Glomerular visceral epithelial cell (primary cell): ENCODE measurements at regions not wholly inside any gene's neighbourhood (a gene's known extent, or its start where the extent isn't known, plus 50 kb on each side); places are given as distances from the start of the nearest gene placed in this dataset.

Experiments
- DNase-seq: peaks from one replicate; pipeline ENCODE4 v3.0.0-alpha.2; 2016; ENCODE audit errors: extremely low spot score

DNA sequence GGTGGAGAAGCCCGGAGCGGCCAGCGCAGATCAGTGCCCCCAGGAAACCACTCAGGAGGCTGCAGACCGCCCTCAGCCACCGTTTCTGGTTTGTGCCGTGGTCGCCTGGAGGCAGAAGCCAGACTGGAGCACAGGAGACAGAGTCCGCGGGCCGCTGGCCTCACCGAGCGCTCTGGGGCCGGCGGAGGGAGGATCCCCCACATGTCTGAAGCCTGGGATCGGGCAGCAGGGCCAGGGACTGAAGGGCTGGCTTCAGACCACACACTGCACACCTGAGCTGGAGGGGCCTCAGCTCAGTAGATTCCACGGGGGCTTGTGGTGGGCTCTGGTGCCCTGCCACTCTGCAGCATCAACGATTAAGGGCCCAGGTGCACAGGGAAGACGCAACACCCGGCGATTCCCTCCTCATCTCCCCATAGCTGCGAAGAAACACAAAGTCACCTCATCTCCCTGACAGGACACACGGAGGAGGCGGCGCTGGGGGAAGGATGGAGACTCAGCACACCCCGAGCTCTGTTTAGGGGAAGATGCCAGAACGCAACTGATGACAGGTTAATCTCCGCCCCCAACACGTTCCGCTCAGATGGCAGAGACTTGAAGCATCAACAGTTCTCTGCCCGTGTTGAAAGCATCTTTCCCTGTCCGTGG, 408.1 kb downstream of the GALR1 start:
- DNase-seq, result no peak

DNA sequence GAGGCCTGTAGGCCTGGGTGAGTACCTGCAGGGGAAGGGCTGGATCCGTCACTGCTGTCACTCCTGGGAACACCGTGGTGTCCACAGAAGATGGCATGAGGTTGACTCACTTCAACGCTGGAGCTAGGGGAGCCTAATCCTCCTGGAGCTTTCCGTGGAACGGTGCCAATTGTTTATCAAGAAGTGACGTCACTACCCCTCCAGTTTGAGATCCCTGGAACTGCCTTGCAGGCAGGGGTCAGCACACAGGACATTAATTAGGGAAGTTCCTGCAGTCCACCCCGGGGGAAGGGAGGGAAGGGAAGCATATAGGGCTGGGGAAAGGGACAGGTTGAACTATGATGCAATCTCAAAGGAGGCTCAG, 408.6 kb downstream of the GALR1 start:
- no peak for DNase-seq

GRCh38 chr18:77658751-77659448, 409.3 kb downstream of the GALR1 start:
- DNase-seq, result no peak

- DNase-seq, result no peak
These were observed 417.0 kb downstream of the GALR1 start for GRCh38 chr18:77666613-77667012.

DNA sequence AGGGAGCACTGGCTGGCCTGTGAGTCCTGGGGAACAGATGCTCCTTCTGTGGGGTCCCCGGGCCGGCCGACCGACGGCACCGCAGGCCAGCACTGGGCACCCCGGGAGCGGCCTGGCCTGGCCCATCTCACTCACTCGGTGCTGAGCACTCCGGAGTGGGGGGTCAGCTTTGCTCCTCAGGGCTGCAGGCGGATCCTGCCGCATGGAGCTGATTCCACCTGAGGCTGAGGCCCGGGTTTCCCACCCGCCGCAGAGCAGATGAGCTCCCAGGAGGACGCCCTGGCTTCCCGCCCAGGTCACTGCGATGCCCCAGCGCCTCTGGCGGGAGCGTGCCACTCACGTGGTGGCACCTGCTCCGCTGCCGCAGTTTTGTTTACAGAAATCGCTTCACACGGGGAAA, 418.6 kb downstream of the GALR1 start:
- no peak for DNase-seq

DNA sequence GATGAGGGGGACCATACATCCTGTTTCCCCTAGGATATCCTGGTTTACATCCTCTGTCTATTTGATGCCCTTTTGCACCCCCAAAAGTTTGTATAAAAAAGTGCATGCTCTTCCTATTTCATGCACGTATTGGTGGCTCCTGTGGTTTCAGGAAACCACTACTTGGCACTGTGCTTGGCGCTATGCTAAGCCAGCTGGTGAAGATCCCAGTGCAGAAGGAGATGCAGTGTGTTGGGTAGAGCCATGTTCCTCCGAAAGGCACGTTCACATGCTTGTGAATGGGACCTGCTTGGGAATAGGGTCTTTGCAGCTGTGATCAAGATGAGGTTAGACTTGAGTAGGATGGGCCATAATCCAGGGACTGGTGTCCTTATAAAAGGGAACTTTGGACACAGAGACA, 419.7 kb downstream of the GALR1 start:
- DNase-seq, result no peak

DNA sequence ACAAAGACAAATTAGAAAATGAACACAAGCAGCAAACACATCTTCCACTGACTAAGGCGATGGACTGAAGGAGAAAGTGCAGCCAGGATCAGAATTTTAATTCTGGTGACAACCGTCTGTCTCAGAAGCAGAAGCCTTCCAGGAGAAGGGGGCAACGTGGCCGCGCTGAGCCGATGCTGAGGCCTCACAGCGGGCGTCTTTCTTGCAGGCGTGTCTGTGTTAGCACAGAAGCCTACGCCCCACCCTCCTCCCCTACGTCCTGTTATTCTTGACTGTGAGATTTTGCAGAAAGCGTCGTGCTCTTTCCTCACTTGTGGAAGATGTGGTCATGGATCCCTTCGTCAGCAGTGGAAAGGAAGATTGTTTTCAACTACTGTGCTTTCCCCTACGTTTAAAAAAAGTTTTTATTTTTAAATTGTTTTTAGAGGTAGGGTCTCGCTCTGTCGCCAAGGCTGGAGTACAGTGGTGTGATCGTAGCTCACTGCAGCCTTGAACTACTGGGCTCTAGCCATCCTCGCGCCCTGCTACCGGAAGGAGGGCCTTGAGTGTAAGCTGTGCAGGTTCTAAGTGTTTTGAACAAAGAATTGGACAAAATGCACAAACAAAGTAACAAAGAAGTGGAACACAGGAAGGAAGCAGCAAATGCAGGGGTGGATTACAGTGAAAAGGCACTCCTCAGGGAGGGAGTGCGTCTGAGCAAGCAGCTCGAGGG, 422.0 kb downstream of the GALR1 start:
- DNase-seq, result no peak

GRCh38 chr18:77676910-77677309, 427.3 kb downstream of the GALR1 start:
- DNase-seq, result no peak

DNA sequence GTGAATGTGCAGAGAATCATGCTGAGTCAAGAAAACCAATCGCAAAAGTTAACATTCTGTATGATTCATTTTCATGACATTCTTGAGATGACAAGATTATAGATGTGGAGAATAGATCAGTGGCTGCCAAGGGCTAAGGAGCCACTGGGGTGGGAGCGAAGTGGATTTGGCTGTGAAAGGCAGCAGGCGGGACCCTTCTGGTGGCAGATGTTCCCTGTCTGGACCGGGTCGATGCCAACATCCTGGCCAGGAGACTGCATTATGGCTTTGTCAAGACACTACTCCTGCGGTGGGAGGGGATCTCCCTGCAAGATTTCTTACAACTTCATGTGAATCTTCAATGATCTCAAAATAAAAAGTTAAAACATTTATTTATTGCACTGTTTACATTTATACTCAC, 427.9 kb downstream of the GALR1 start:
- no peak for DNase-seq

GRCh38 chr18:77679869-77680268, 430.2 kb downstream of the GALR1 start:
- DNase-seq, result no peak

DNA sequence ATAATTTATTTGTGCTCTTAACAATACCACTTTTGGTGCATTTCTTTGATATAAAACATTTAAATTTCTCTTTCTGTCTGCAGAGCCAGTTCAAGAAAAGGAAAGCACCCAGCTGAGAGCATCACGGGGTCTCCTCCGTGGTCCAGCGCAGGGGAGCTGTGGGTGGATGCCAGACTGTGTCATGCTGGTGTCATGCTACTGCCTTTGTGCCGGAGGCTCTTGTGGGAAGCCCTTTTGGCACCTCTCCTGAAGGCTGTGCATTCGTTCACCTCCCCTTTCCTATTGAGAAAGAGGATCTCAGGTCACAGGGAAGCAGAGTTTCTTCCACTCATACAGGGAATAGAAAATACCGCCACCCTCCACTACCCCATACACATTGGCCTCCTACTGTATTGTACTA, 450.4 kb downstream of the GALR1 start:
- DNase-seq, result no peak

DNA sequence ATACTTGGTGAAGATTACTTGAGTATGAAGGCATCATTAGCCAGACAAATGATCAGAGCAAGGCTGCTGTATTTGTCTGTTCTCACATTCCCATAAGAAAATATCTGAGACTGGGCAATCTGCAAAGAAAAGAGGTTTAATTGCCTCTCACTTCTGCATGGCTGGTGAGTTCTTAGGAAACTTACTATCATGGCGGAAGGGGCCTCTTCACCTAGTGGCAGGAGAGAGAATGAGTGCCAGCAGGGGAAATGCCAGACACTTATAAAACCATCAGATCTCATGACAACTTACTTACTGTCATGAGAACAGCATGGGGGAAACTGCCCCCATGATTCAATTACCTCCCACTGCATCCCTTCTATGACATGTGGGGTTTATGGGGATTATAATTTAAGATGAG, 452.3 kb downstream of the GALR1 start:
- no peak for DNase-seq

- DNase-seq, result no peak
These were observed 453.0 kb downstream of the GALR1 start for GRCh38 chr18:77702686-77703085.

DNA sequence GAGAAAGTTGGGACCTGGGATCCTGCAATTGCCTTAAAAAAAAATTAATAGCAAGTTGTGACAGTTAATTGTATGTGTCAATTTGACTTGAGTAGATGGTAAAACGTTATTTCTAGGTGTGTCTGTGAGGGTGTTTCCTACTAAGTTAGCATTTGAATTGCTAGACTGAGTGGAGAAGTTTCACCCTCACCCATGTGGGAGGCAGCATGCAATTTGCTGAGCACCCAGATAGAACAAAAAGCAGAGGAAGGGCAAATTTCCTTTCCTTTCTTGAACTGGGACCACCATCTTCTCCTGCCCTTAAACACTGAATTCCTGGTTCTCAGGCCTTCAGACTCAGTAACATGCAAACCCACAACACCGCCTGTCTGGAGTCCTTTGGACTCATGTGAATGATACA, 455.7 kb downstream of the GALR1 start:
- no peak for DNase-seq

GRCh38 chr18:77708826-77709506, 459.3 kb downstream of the GALR1 start:
- no peak for DNase-seq

DNA sequence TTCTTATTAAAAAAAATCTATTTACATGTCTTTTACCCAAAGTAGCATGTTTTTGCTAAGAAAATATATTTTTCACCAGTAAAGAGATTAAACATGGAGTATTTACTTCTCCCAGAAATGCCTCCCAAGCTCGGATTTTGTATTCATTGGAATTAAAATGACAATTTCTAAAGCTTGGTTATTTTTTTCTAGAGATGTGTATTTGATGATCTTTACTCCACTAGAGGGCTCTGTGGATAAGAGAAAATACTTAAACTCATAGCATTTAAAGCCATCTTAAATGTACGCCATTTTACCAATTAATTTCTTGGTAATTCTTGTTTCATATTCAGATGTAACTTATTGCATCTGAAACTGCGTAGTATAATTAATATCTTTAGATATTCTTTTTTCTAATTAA, 461.4 kb downstream of the GALR1 start:
- DNase-seq, result no peak

DNA sequence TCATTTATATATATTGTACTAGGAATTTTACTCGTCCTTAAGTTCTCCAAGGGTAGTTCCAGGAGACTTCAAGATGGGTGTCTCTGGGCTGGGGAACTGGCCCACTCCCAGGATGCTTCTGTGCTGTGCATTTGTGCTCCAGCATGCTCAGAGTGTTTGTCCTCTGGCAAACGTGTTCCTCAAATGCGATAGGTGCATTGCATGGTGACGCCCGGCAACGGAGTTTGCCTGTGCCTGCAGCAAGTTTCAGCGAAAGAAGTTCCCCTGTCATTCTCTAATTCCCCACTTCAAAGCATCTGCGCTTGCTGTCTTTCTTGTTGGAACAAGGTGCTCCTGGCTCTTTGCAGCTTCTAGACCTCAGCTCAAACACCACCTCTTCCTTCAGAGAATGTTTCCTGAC, 465.1 kb downstream of the GALR1 start:
- no peak for DNase-seq

DNA sequence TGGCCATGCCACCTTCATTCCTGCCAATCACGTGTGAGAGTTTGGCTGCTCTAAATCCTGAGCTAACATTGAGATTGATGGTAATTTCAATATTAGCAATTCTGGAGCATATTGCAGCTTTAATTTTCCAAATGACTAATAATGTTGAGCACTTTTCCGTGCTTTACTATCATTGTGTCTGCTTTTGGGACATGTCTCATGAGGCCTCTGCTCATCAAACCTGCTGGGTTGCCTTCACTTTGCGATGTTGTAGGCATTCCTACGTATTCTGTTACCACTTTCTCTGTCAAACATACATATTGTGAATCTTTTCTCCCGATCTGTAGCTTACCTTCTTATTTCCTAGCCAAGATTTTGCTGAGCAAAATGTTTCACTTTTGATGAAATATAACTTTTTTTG, 466.6 kb downstream of the GALR1 start:
- no peak for DNase-seq

GRCh38 chr18:77733292-77733903, 483.8 kb downstream of the GALR1 start:
- DNase-seq, result peak; percentile 0

- DNase-seq, result no peak
These were observed 487.2 kb downstream of the GALR1 start for GRCh38 chr18:77736842-77737241.

GRCh38 chr18:77737405-77737804, 487.8 kb downstream of the GALR1 start:
- DNase-seq, result no peak

GRCh38 chr18:77749089-77749488, 499.4 kb downstream of the GALR1 start:
- DNase-seq, result no peak
